PC-3 (cell line): ENCODE measurements at regions not wholly inside any gene's neighbourhood (a gene's known extent, or its start where the extent isn't known, plus 50 kb on each side); places are given as distances from the start of the nearest gene placed in this dataset.

Experiments
- CTCF ChIP-seq: fragments of 300-600 bp; sonication (generic); conservative IDR thresholded peaks from 2 replicates; pipeline ENCODE4 v1.5.1; 2017; ENCODE audit warnings: antibody characterized with exemption, low read depth, mild to moderate bottlenecking, low read length
- EZH2 ChIP-seq: fragments of 300-600 bp; sonication (generic); IDR thresholded peaks from one replicate; pipeline ENCODE4 v1.6.1; 2017; ENCODE audit warnings: antibody characterized with exemption, mild to moderate bottlenecking, low read length; ENCODE audit not compliant: unreplicated experiment
- EZH2phosphoT487 ChIP-seq: fragments of 300-600 bp; sonication (generic); IDR thresholded peaks from 2 replicates; pipeline ENCODE4 v1.6.1; 2018; ENCODE audit warnings: mild to moderate bottlenecking, antibody characterized with exemption, low read length, borderline replicate concordance

- TF ChIP-seq CTCF (no peak), EZH2 (no peak), EZH2phosphoT487 (no peak)
Observed at GRCh38 chr7:114857605-114858004, 64.3 kb upstream of the MDFIC start.
